Endothelial cell of umbilical vein (primary cell): ENCODE measurements at regions not wholly inside any gene's neighbourhood (a gene's known extent, or its start where the extent isn't known, plus 50 kb on each side); places are given as distances from the start of the nearest gene placed in this dataset.

Experiments used
- BruUV-seq: library from RNA; stranded (reverse); fragments of 400-500 nt; replicated peaks from 2 replicates; lab custom pipeline; 2021; lab: Mats Ljungman, UMichigan
- CTCF ChIA-PET: fragments of 300-600, 350-600 bp; sonication (Branson Sonifier 250); formaldehyde crosslinking; loops from one replicate; lab custom pipeline; 2021; ENCODE audit warnings: antibody characterized with exemption, inconsistent platforms; lab: Charles Lee
- POLR2A ChIA-PET: fragments of 300-600, 350-600 bp; sonication (Branson Sonifier 250); formaldehyde crosslinking; loops from one replicate; lab custom pipeline; 2021; ENCODE audit warnings: antibody characterized with exemption, inconsistent platforms; lab: Charles Lee
- DNase-seq: peaks from one replicate; pipeline ENCODE4 v3.0.0-alpha.2; 2011; ENCODE audit warnings: low read depth, low spot score
- FAIRE-seq: peaks from 2 replicates; lab custom pipeline; 2011; peaks lifted over from hg19 to GRCh38; lab: Jason Lieb, UNC
- H2AFZ ChIP-seq: 2 replicates; pipeline ENCODE4 v1.6.0; 2012; ENCODE audit warnings: low read depth, low read length, control low read depth, inconsistent platforms
- H3K27ac ChIP-seq: 2 replicates; pipeline ENCODE4 v1.5.1; 2011; ENCODE audit warnings: low read depth, mild to moderate bottlenecking, control low read depth, low read length, moderate library complexity; ENCODE audit not compliant: insufficient read depth
- H3K27me3 ChIP-seq, 2 experiments: 2 replicates each; pipeline versions ENCODE4 v1.6.0 to v1.6.1; 2011; ENCODE audit warnings: low read length in 2 of 2, mixed read lengths in 1 of 2; ENCODE audit not compliant: control insufficient read depth in 2 of 2, insufficient read depth in 2 of 2
- H3K36me3 ChIP-seq, 2 experiments: 2 replicates in 1 of 2; 3 replicates in 1 of 2; pipeline ENCODE4 v1.5.1; 2011; ENCODE audit warnings: low read length in 2 of 2, mild to moderate bottlenecking in 1 of 2, moderate library complexity in 1 of 2; ENCODE audit not compliant: control insufficient read depth in 2 of 2, insufficient read depth in 2 of 2; ENCODE audit errors: extremely low read depth in 1 of 2
- H3K4me1 ChIP-seq: 3 replicates; pipeline ENCODE4 v1.5.1; 2011; ENCODE audit warnings: mild to moderate bottlenecking, low read length; ENCODE audit not compliant: control insufficient read depth, insufficient read depth; ENCODE audit errors: extremely low read depth
- H3K4me2 ChIP-seq: 2 replicates; pipeline ENCODE4 v1.6.1; 2011; ENCODE audit warnings: low read length, control low read depth, mixed read lengths; ENCODE audit not compliant: insufficient read depth
- H3K4me3 ChIP-seq, 3 experiments: fragments of 200-600 bp in 1 of 3; sonication (generic), shearing (Covaris generic) in 1 of 3; replicated peaks in 1 of 3; 2 replicates each; pipeline ENCODE4 v1.5.1; 2011 to 2016; ENCODE audit warnings: control low read depth in 3 of 3, low read length in 3 of 3, mild to moderate bottlenecking in 2 of 3, inconsistent platforms in 1 of 3, low read depth in 1 of 3, moderate library complexity in 1 of 3; ENCODE audit not compliant: insufficient read depth in 1 of 3
- H3K79me2 ChIP-seq: 2 replicates; pipeline ENCODE4 v1.6.0; 2012; ENCODE audit warnings: low read length, inconsistent platforms; ENCODE audit not compliant: control insufficient read depth, insufficient read depth
- H3K9ac ChIP-seq: replicated peaks from 2 replicates; pipeline ENCODE3; 2011; ENCODE audit warnings: low read length, control low read depth; ENCODE audit not compliant: insufficient read depth; ENCODE audit errors: extremely low read depth
- H3K9me1 ChIP-seq: replicated peaks from 3 replicates; pipeline ENCODE4 v1.6.0; 2011; ENCODE audit warnings: mild to moderate bottlenecking, low read length; ENCODE audit not compliant: control insufficient read depth, insufficient read depth; ENCODE audit errors: extremely low read depth
- H3K9me3 ChIP-seq: replicated peaks from 2 replicates; pipeline ENCODE4 v1.5.1; 2012; ENCODE audit warnings: low read length, inconsistent platforms; ENCODE audit not compliant: control insufficient read depth, insufficient read depth
- H4K20me1 ChIP-seq: replicated peaks from 2 replicates; pipeline ENCODE3; 2011; ENCODE audit warnings: mild to moderate bottlenecking, low read length; ENCODE audit not compliant: control insufficient read depth, insufficient read depth; ENCODE audit errors: extremely low read depth
- EZH2 ChIP-seq: IDR thresholded peaks from 2 replicates; pipeline ENCODE4 v1.6.1; 2012; ENCODE audit warnings: borderline replicate concordance, low read depth, mild to moderate bottlenecking, moderate library complexity, low read length, inconsistent platforms; ENCODE audit not compliant: severe bottlenecking
- FOS ChIP-seq: IDR thresholded peaks from 2 replicates; pipeline ENCODE4 v1.6.1; 2011; ENCODE audit warnings: mild to moderate bottlenecking, low read length, moderate library complexity, borderline replicate concordance; ENCODE audit not compliant: insufficient read depth
- GATA2 ChIP-seq: IDR thresholded peaks from 2 replicates; pipeline ENCODE4 v1.7.0; 2011; ENCODE audit warnings: low read depth, mild to moderate bottlenecking, moderate library complexity, mixed read lengths, low read length; ENCODE audit not compliant: insufficient read length, insufficient read depth
- JUN ChIP-seq: IDR thresholded peaks from 2 replicates; pipeline ENCODE4 v1.6.1; 2011; ENCODE audit warnings: borderline replicate concordance, low read depth; ENCODE audit not compliant: insufficient read length, insufficient read depth
- MYC ChIP-seq: IDR thresholded peaks from one replicate; pipeline ENCODE4 v1.6.1; 2011; ENCODE audit warnings: mild to moderate bottlenecking, low read depth, low read length
- POLR2A ChIP-seq: IDR thresholded peaks from 2 replicates; pipeline ENCODE4 v1.6.1; 2012; ENCODE audit warnings: low read depth, mild to moderate bottlenecking, control low read depth, low read length
- POLR2AphosphoS5 ChIP-seq: IDR thresholded peaks from 2 replicates; pipeline ENCODE4 v1.6.1; 2012; ENCODE audit warnings: low read depth, mild to moderate bottlenecking, control low read depth, low read length, moderate library complexity; ENCODE audit not compliant: insufficient read depth
- dilution Hi-C: fragments of 300-500 bp; cut with MboI; formaldehyde crosslinking; loops from one replicate; pipeline ENCODE4 v1.15.0; 2019; ENCODE audit warnings: low sequenced_read_pairs; ENCODE audit not compliant: extremely low pct_ligation_motif_present
- intact Hi-C: fragments of 100-400 bp; cut with micrococcal nuclease; formaldehyde crosslinking; loops from one replicate; pipeline ENCODE4 v1.10.0; 2022
- TF ChIP-seq, protein P1 (sequence below): IDR thresholded peaks from 2 replicates; pipeline ENCODE4 v1.6.1; 2011; ENCODE audit not compliant: insufficient read depth, insufficient read length
- TF ChIP-seq, protein P2 (sequence below), 2 donors: IDR thresholded peaks; 1 replicate in 1 of 2; 2 replicates in 1 of 2; pipeline ENCODE4 v1.5.1; 2011; ENCODE audit warnings: low read length in 2 of 2, mild to moderate bottlenecking in 2 of 2, moderate library complexity in 2 of 2, control low read depth in 1 of 2, inconsistent platforms in 1 of 2, low read depth in 1 of 2; ENCODE audit not compliant: insufficient read depth in 1 of 2; ENCODE audit errors: extremely low read depth in 1 of 2

DNA sequence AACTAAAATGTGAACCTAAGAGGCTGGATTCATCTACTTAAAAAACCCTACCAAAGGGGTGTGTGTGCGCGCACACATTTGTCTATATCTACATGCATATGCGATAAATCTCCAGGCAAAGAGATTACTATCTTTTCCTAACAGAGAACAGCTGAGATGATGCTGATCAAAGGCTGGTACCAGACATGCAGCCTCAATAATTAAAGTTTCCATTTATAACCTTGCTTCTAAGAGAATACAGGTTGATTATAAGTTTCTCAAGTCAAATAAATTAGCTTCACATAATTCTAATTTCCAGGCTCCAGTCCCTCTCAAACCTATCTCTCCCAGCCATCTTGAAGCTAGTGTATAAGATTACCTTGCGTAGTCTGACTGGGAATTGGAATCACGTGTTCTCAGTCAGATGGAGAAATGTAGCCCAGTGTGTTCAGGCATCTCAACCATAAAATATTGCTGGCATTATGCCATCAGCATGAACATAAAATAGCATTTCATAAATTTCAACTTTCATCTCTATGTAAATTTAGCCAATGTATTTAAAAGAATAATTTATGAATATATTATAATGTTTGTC lies 1062.0 kb downstream of the XPNPEP1 start:
- POLR2A ChIA-PET, result no interaction called here
- Histone ChIP-seq H3K9ac (no peak overlapping the region), H4K20me1 (no peaks in the 10 kb centered on the region), H3K27me3 (no peaks in the 10 kb centered on the region), H3K4me1 (no peaks in the 10 kb centered on the region), H3K4me3 (no peak overlapping the region), H2AFZ (no peak overlapping the region), H3K79me2 (no peaks in the 10 kb centered on the region), H3K27ac (no peak overlapping the region), H3K4me2 (no peak overlapping the region), H3K9me3 (peaks cover 4% of the 10 kb centered on the region), H3K36me3 (no peaks in the 10 kb centered on the region), H3K9me1 (no peaks in the 10 kb centered on the region)
- intact Hi-C loops, result no loop called here
- DNase-seq, result no peak
- dilution Hi-C loops, result no loop called here
- CTCF ChIA-PET, result interaction anchor here (0.9 kb wide), 1 partner anchor 9 kb away, joined by 3 read pairs; no protein-coding TSS in a partner anchor
- FAIRE-seq, result no peak
- BruUV-seq, result no TSS peak
- no peak for TF ChIP-seq POLR2A
- TF ChIP-seq MYC, result no peak

DNA sequence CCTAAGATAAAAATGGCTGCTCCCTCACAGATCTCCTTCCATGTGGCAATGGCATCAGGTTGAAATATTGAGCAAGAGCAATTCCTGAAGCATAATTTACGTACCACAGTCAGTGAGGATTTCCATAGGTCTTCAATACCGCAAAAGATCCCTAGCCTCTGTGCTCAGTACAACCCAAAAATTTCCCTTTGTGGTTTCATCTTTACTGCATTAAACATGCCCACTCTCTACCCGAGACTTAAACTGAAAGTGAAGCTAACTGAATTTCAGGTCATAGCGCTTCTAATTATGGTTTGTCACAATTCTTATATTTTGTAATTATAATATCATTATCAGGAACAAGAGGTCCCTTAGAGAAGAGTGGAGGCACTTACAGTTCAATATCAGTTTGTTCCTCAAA lies 1071.1 kb downstream of the XPNPEP1 start:
- H4K20me1 ChIP-seq, result no peaks in the 10 kb centered on the region
- H3K27me3 ChIP-seq, result no peaks in the 10 kb centered on the region
- no peak for TF ChIP-seq MYC
- TF ChIP-seq, protein P1, sequence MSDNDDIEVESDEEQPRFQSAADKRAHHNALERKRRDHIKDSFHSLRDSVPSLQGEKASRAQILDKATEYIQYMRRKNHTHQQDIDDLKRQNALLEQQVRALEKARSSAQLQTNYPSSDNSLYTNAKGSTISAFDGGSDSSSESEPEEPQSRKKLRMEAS, result no peak
- no peak for TF ChIP-seq EZH2
- no peak for TF ChIP-seq POLR2AphosphoS5
- TF ChIP-seq POLR2A, result no peak
- no peak for TF ChIP-seq FOS
- TF ChIP-seq, protein P2, sequence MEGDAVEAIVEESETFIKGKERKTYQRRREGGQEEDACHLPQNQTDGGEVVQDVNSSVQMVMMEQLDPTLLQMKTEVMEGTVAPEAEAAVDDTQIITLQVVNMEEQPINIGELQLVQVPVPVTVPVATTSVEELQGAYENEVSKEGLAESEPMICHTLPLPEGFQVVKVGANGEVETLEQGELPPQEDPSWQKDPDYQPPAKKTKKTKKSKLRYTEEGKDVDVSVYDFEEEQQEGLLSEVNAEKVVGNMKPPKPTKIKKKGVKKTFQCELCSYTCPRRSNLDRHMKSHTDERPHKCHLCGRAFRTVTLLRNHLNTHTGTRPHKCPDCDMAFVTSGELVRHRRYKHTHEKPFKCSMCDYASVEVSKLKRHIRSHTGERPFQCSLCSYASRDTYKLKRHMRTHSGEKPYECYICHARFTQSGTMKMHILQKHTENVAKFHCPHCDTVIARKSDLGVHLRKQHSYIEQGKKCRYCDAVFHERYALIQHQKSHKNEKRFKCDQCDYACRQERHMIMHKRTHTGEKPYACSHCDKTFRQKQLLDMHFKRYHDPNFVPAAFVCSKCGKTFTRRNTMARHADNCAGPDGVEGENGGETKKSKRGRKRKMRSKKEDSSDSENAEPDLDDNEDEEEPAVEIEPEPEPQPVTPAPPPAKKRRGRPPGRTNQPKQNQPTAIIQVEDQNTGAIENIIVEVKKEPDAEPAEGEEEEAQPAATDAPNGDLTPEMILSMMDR (IDR thresholded peaks at IDR 0.05; ENCODE audit: extremely low read depth in 1 of 2, insufficient read depth in 1 of 2, low read depth in 1 of 2, low read length in 2 of 2), result no peak
- TF ChIP-seq GATA2, result no peak
- no peak for TF ChIP-seq JUN
- BruUV-seq, result no TSS peak
- CTCF ChIA-PET, result interaction anchor here (0.9 kb wide), 1 partner anchor 9 kb away, joined by 3 read pairs; no protein-coding TSS in a partner anchor
- H3K4me3 ChIP-seq, result no peak overlapping the region
- H3K9me3 ChIP-seq, result peaks cover 3% of the 10 kb centered on the region
- dilution Hi-C loops, result no loop called here
- no peak overlapping the region for H3K27ac ChIP-seq
- H3K4me1 ChIP-seq, result no peaks in the 10 kb centered on the region
- no peaks in the 10 kb centered on the region for H3K79me2 ChIP-seq
- intact Hi-C loops, result no loop called here
- H2AFZ ChIP-seq, result no peak overlapping the region
- no peaks in the 10 kb centered on the region for H3K9me1 ChIP-seq
- DNase-seq (no peak), FAIRE-seq (no peak)
- POLR2A ChIA-PET, result no interaction called here
- H3K9ac ChIP-seq, result no peak overlapping the region
- H3K4me2 ChIP-seq, result no peak overlapping the region
- no peaks in the 10 kb centered on the region for H3K36me3 ChIP-seq
